K562 (cell line): ENCODE measurements at regions not wholly inside any gene's neighbourhood (a gene's known extent, or its start where the extent isn't known, plus 50 kb on each side); places are given as distances from the start of the nearest gene placed in this dataset.

Experiments
- ATAC-seq: fragments of 200-7000 bp; cut with Tn5 transposase; 3 replicates; pipeline ENCODE4 v1.9.1; 2020; ENCODE audit warnings: moderate library complexity
- BruUV-seq: library from RNA; stranded (reverse); fragments of 400-500 nt; replicated peaks from 2 replicates; lab custom pipeline; 2021; lab: Mats Ljungman, UMichigan
- CTCF ChIA-PET: fragments of 300-600 bp; formaldehyde crosslinking; extraction: SDS; loops from one replicate; lab custom pipeline; 2021; ENCODE audit warnings: low intra/inter-chr PET ratio; lab: Yijun Ruan, JAX
- POLR2A ChIA-PET: fragments of 300-600, 350-650 bp; sonication (Branson Sonifier 250); formaldehyde crosslinking; extraction: SDS; loops from one replicate; lab custom pipeline; 2021; ENCODE audit warnings: antibody characterized with exemption, inconsistent platforms; lab: Yijun Ruan, JAX
- DNase-seq, 4 experiments: peaks; one replicate each; pipeline versions ENCODE4 v3.0.0 to v3.0.0-alpha.2; 2011 to 2018; ENCODE audit warnings: low spot score in 3 of 4, mixed read lengths in 3 of 4; ENCODE audit errors: extremely low read depth in 1 of 4
- FAIRE-seq: peaks from 2 replicates; lab custom pipeline; 2011; peaks lifted over from hg19 to GRCh38; lab: Jason Lieb, UNC
- H2AFZ ChIP-seq: 2 replicates; pipeline ENCODE4 v1.6.0; 2011; ENCODE audit warnings: low read depth, low read length, control low read depth, inconsistent platforms
- H3K27ac ChIP-seq: fragments of 200-600 bp; 3 replicates; pipeline ENCODE4 v1.8.0; 2011; ENCODE audit warnings: low read depth, mild to moderate bottlenecking, control low read depth, inconsistent platforms, low read length, moderate library complexity, mixed read lengths; ENCODE audit errors: extremely low read depth
- H3K27me3 ChIP-seq, 2 experiments: fragments of 300-600 bp in 1 of 2; 2 replicates in 1 of 2; 3 replicates in 1 of 2; pipeline versions ENCODE4 v1.6.0 to v1.8.0; 2011; ENCODE audit warnings: inconsistent platforms in 2 of 2, low read length in 2 of 2, mild to moderate bottlenecking in 1 of 2, mixed read lengths in 1 of 2, moderate library complexity in 1 of 2; ENCODE audit not compliant: control insufficient read depth in 2 of 2, insufficient read depth in 2 of 2
- H3K36me3 ChIP-seq: fragments of 300-600 bp; 3 replicates; pipeline ENCODE4 v1.8.0; 2011; ENCODE audit warnings: mild to moderate bottlenecking, low read length, inconsistent platforms; ENCODE audit not compliant: control insufficient read depth, insufficient read depth
- H3K4me1 ChIP-seq, 2 experiments: fragments of 200-600 bp in 1 of 2; replicated peaks in 1 of 2; 2 replicates in 1 of 2; 3 replicates in 1 of 2; pipeline versions ENCODE4 v1.5.1 to v1.8.0; 2011; ENCODE audit warnings: inconsistent platforms in 2 of 2, low read length in 2 of 2, mild to moderate bottlenecking in 1 of 2, mixed read lengths in 1 of 2, moderate library complexity in 1 of 2; ENCODE audit not compliant: control insufficient read depth in 2 of 2, insufficient read depth in 2 of 2
- H3K4me2 ChIP-seq: 2 replicates; pipeline ENCODE4 v1.6.1; 2011; ENCODE audit warnings: low read length, control low read depth, inconsistent platforms, mixed read lengths; ENCODE audit not compliant: insufficient read depth
- H3K4me3 ChIP-seq: fragments of 200-600 bp; sonication (generic), shearing (Covaris generic); 2 replicates; pipeline ENCODE4 v1.5.1; 2016; ENCODE audit warnings: control low read depth, inconsistent platforms
- H3K79me2 ChIP-seq: fragments of 200-600 bp; 3 replicates; pipeline ENCODE4 v1.8.0; 2011; ENCODE audit warnings: low read length, inconsistent platforms; ENCODE audit not compliant: control insufficient read depth, insufficient read depth
- H3K9ac ChIP-seq, 2 experiments: 2 replicates each; pipeline versions ENCODE4 v1.6.0 to v1.6.1; 2011; ENCODE audit warnings: low read depth in 2 of 2, low read length in 2 of 2, control low read depth in 1 of 2, inconsistent platforms in 1 of 2, mild to moderate bottlenecking in 1 of 2, mixed read lengths in 1 of 2; ENCODE audit not compliant: insufficient read depth in 1 of 2
- H3K9me1 ChIP-seq: one replicate; pipeline ENCODE4 v1.6.0; 2011; ENCODE audit warnings: inconsistent platforms, mild to moderate bottlenecking, low read length, moderate library complexity; ENCODE audit not compliant: control insufficient read depth, insufficient read depth
- H3K9me3 ChIP-seq: replicated peaks from 2 replicates; pipeline ENCODE4 v1.5.1; 2011; ENCODE audit warnings: low read depth, low read length, inconsistent platforms; ENCODE audit not compliant: control insufficient read depth, insufficient read depth
- H4K20me1 ChIP-seq: replicated peaks from 2 replicates; pipeline ENCODE4 v1.6.1; 2011; ENCODE audit warnings: low read length, inconsistent platforms, mixed read lengths; ENCODE audit not compliant: control insufficient read depth, insufficient read depth
- ATF1 ChIP-seq, 2 experiments: fragments of 450-650 bp in 1 of 2; IDR thresholded peaks; 2 replicates each; pipeline ENCODE4 v1.6.1; 2016; ENCODE audit warnings: missing compliant biosample characterization in 1 of 2, missing genetic modification characterization in 1 of 2
- BRF1 ChIP-seq: IDR thresholded peaks from 3 replicates; pipeline ENCODE4 v1.6.1; 2011; ENCODE audit warnings: borderline replicate concordance, mild to moderate bottlenecking; ENCODE audit not compliant: insufficient read length; ENCODE audit errors: extremely low read depth
- CBFB ChIP-seq: sonication (generic); formaldehyde crosslinking; IDR thresholded peaks from 2 replicates; pipeline ENCODE4 v1.4.0; 2020; ENCODE audit warnings: mild to moderate bottlenecking, missing genetic modification reagents
- NFXL1 ChIP-seq: fragments of 450-650 bp; formaldehyde crosslinking; IDR thresholded peaks from 2 replicates; pipeline ENCODE4 v1.4.0; 2021; ENCODE audit warnings: mild to moderate bottlenecking
- PCBP2 ChIP-seq: fragments of 200-400 bp; formaldehyde crosslinking; IDR thresholded peaks from 2 replicates; pipeline ENCODE4 v1.6.1; 2018; ENCODE audit warnings: low read length, low read depth, mild to moderate bottlenecking, moderate library complexity; ENCODE audit not compliant: poor library complexity, severe bottlenecking
- TCF7 ChIP-seq: sonication (generic); IDR thresholded peaks from 2 replicates; pipeline ENCODE4 v1.6.1; 2016; ENCODE audit warnings: antibody characterized with exemption, borderline replicate concordance
- THAP12 ChIP-seq: fragments of 250-450 bp; sonication (Bioruptor Pico); IDR thresholded peaks from 2 replicates; pipeline ENCODE4 v1.9.0; 2021; ENCODE audit warnings: mild to moderate bottlenecking, inconsistent platforms
- WGBS: fragments of 100-300 bp; shearing (Covaris generic); methylation state at CpG from one replicate; pipeline ENCODE4 v1.1.6; 2016; ENCODE audit warnings: low coverage, mixed read lengths; ENCODE audit not compliant: insufficient coverage; ENCODE audit errors: missing lambda C conversion rate; 5-methylcytosine and 5-hydroxymethylcytosine counted together
- in situ Hi-C: fragments of 300-500 bp; cut with MboI; formaldehyde crosslinking; loops from 4 replicates; pipeline ENCODE4 v1.15.0; 2018; ENCODE audit warnings: inconsistent platforms, mixed read lengths
- intact Hi-C: fragments of 100-400 bp; cut with micrococcal nuclease; formaldehyde crosslinking; loops from 2 replicates; pipeline ENCODE4 v1.14.2; 2022
- TF ChIP-seq, protein P1 (sequence below): IDR thresholded peaks from 2 replicates; pipeline ENCODE4 v1.6.1; 2014; ENCODE audit warnings: antibody characterized with exemption

GRCh38 chr16:17560548-17560947 is 89.8 kb upstream of the XYLT1 start:
- ChIA-PET POLR2A (no interaction called here), CTCF (no interaction called here)
- Histone ChIP-seq H3K4me2 (no peak overlapping the region), H3K9ac (no peak overlapping the region), H3K36me3 (no peaks in the 10 kb centered on the region), H3K79me2 (no peaks in the 10 kb centered on the region), H3K27me3 (peaks cover 5 to 40% of the 10 kb centered on the region in 2 experiments; a peak in 3 of 5 replicates), H3K4me1 (no peaks in the 10 kb centered on the region), H3K9me1 (no peaks in the 10 kb centered on the region), H3K4me3 (no peak overlapping the region), H3K27ac (no peak overlapping the region), H3K9me3 (no peaks in the 10 kb centered on the region), H4K20me1 (no peaks in the 10 kb centered on the region), H2AFZ (no peak overlapping the region)
- no TSS peak for BruUV-seq
- no peak for FAIRE-seq
- TF ChIP-seq TCF7 (no peak), PCBP2 (peak; percentile 55)
- DNase-seq: no peak
- in situ Hi-C loops: no loop called here
- intact Hi-C loops: no loop called here
- ATAC-seq: no peak
- 3% methylated on average over 3 of the region's 3 CpGs for WGBS

DNA sequence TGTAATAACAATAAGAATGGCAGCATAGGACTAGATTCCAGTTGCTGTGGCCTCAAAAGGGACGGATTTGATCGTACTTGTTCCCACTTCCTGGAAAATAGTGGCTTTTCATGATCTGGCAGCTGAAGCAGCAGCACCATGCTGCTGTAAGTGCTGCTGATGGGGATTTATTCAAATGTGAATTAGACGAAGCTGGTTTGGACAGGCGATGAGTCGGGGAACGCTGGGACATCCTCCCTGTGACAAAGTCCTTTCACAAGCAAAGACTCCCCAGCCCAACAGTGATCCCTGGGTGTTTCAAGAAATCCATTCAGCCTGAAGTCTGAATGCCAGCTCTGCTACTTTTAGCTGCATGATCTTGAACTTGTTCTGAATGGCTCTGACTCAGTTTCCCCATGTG is 88.6 kb upstream of the XYLT1 start:
- FAIRE-seq (no peak), ATAC-seq (no peak)
- peaks cover 7 to 46% of the 10 kb centered on the region in 2 experiments; a peak in 3 of 5 replicates for H3K27me3 ChIP-seq
- no peak overlapping the region for H3K27ac ChIP-seq
- no peak for TF ChIP-seq ATF1 (CRISPR knock-in tag; IDR thresholded peaks at IDR 0.05)
- TF ChIP-seq ATF1 (tag; IDR thresholded peaks at IDR 0.05): no peak
- no peak for TF ChIP-seq NFXL1 (CRISPR knock-in tag)
- no peak for TF ChIP-seq THAP12 (CRISPR knock-in tag)
- TF ChIP-seq, protein P1, sequence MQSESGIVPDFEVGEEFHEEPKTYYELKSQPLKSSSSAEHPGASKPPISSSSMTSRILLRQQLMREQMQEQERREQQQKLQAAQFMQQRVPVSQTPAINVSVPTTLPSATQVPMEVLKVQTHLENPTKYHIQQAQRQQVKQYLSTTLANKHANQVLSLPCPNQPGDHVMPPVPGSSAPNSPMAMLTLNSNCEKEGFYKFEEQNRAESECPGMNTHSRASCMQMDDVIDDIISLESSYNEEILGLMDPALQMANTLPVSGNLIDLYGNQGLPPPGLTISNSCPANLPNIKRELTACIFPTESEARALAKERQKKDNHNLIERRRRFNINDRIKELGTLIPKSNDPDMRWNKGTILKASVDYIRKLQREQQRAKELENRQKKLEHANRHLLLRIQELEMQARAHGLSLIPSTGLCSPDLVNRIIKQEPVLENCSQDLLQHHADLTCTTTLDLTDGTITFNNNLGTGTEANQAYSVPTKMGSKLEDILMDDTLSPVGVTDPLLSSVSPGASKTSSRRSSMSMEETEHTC: no peak
- no peak for TF ChIP-seq CBFB (CRISPR knock-in tag)
- TF ChIP-seq BRF1: no peak
- TF ChIP-seq, all 486 proteins: peak for 0
- Histone ChIP-seq H3K9me1 (no peaks in the 10 kb centered on the region), H3K79me2 (no peaks in the 10 kb centered on the region), H2AFZ (no peak overlapping the region), H3K4me1 (no peaks in the 10 kb centered on the region), H4K20me1 (no peaks in the 10 kb centered on the region), H3K9ac (no peak overlapping the region), H3K9me3 (no peaks in the 10 kb centered on the region), H3K4me3 (no peak overlapping the region), H3K36me3 (no peaks in the 10 kb centered on the region), H3K4me2 (no peak overlapping the region)
- WGBS: 2% methylated on average over 6 of the region's 6 CpGs
- DNase-seq: no peak
- in situ Hi-C loops: no loop called here
- no TSS peak for BruUV-seq
- intact Hi-C loops: no loop called here
- CTCF ChIA-PET: no interaction called here
- POLR2A ChIA-PET: no interaction called here
